Small intestine (tissue), 7 donors: ENCODE measurements at regions not wholly inside any gene's neighbourhood (a gene's known extent, or its start where the extent isn't known, plus 50 kb on each side); places are given as distances from the start of the nearest gene placed in this dataset.

ENCODE experiments used
- DNase-seq, 2 donors: peaks; one replicate each; pipeline versions ENCODE4 v3.0.0 to v3.0.0-alpha.2; 2013
- FAIRE-seq: peaks from 2 replicates; lab custom pipeline; 2012; peaks lifted over from hg19 to GRCh38; lab: Jason Lieb, UNC
- H3K27ac ChIP-seq, 3 donors: one replicate each; pipeline ENCODE4 v1.5.1; 2013; ENCODE audit warnings: low read length in 2 of 3, mild to moderate bottlenecking in 2 of 3, control low read depth in 1 of 3, inconsistent platforms in 1 of 3, low read depth in 1 of 3, moderate library complexity in 1 of 3
- H3K27me3 ChIP-seq, 3 donors: one replicate each; pipeline ENCODE4 v1.6.1; 2013; ENCODE audit warnings: low read length in 3 of 3, inconsistent platforms in 1 of 3; ENCODE audit not compliant: control insufficient read depth in 3 of 3, insufficient read depth in 3 of 3
- H3K36me3 ChIP-seq, 3 donors: one replicate each; pipeline ENCODE4 v1.6.1; 2013; ENCODE audit warnings: low read length in 3 of 3, inconsistent platforms in 1 of 3, low read depth in 1 of 3, mild to moderate bottlenecking in 1 of 3, moderate library complexity in 1 of 3; ENCODE audit not compliant: control insufficient read depth in 3 of 3, insufficient read depth in 2 of 3
- H3K4me1 ChIP-seq, 3 donors: one replicate each; pipeline ENCODE4 v1.6.1; 2013; ENCODE audit warnings: low read length in 2 of 3, inconsistent platforms in 1 of 3, low read depth in 1 of 3, mild to moderate bottlenecking in 1 of 3, moderate library complexity in 1 of 3; ENCODE audit not compliant: control insufficient read depth in 3 of 3, insufficient read depth in 2 of 3
- H3K4me3 ChIP-seq, 3 donors: one replicate each; pipeline ENCODE4 v1.5.1; 2013; ENCODE audit warnings: low read length in 3 of 3, control low read depth in 1 of 3, inconsistent platforms in 1 of 3, low read depth in 1 of 3, mild to moderate bottlenecking in 1 of 3, moderate library complexity in 1 of 3
- H3K9me3 ChIP-seq, 2 donors: one replicate each; pipeline ENCODE4 v1.6.1; 2013; ENCODE audit warnings: low read depth in 1 of 2, low read length in 1 of 2; ENCODE audit not compliant: control insufficient read depth in 2 of 2, insufficient read depth in 1 of 2
- WGBS, 3 donors: extraction: QIAGEN DNeasy Blood & Tissue Kit; methylation state at CpG; one replicate each; pipeline ENCODE4 v1.1.7; 2013; 5-methylcytosine and 5-hydroxymethylcytosine counted together
- donor health status: healthy with polysubstance abuse.
- donor health status: control.
- donor health status: control.
- donor health status: Bipolar disorder and iron deficiency.
- donor health status: healthy.

DNA sequence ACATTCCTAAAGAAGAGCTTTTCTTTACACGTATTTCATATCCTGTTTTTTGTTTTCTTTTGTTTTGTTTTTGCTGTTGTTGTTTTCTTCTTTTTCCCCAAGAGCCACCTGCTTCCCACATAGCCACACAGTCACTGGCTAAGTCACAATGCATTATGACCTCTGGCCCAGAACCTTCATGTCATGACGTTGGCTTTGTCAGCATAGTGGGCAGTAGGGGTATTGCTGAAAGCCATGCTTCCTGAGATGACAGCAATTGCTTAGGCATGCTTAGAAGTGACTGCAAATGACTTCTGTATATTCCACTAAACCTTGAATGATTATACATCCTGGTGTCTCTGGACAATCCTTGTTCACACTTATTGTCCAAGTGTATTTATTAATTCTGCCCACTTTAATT is 375.8 kb downstream of the TAF11L14 start:
- Histone ChIP-seq H3K36me3 (no peaks in the 10 kb centered on the region), H3K9me3 (peaks cover 1 to 4% of the 10 kb centered on the region in 2 donors), H3K27me3 (no peaks in the 10 kb centered on the region), H3K27ac (no peak overlapping the region), H3K4me3 (no peak overlapping the region), H3K4me1 (no peaks in the 10 kb centered on the region)
- no peak for DNase-seq
- FAIRE-seq: no peak
- WGBS, 3 donors: 46 to 59% (median 46%) methylated on average over 2 of the region's 2 CpGs

GRCh38 chr5:18018472-18018871 is 384.2 kb downstream of the TAF11L14 start:
- DNase-seq (no peak), FAIRE-seq (no peak)
- 35 to 47% (median 41%) methylated on average over 2 of the region's 2 CpGs for WGBS, 3 donors
- Histone ChIP-seq H3K27ac (no peak overlapping the region), H3K36me3 (no peaks in the 10 kb centered on the region), H3K4me3 (no peak overlapping the region), H3K27me3 (no peaks in the 10 kb centered on the region), H3K9me3 (peaks cover 0 to 2% of the 10 kb centered on the region in 2 donors), H3K4me1 (no peaks in the 10 kb centered on the region)

- H3K27me3 ChIP-seq: no peaks in the 10 kb centered on the region
- WGBS, 3 donors: 89 to 95% (median 92%) methylated on average over 2 of the region's 2 CpGs
- no peaks in the 10 kb centered on the region for H3K4me1 ChIP-seq
- FAIRE-seq (no peak), DNase-seq (no peak)
- H3K4me3 ChIP-seq: no peak overlapping the region
- H3K36me3 ChIP-seq: no peaks in the 10 kb centered on the region
- H3K27ac ChIP-seq: no peak overlapping the region
- peaks cover 0 to 2% of the 10 kb centered on the region in 2 donors for H3K9me3 ChIP-seq
Measured at GRCh38 chr5:18023275-18023674, 389.0 kb downstream of the TAF11L14 start.

- H3K36me3 ChIP-seq: no peaks in the 10 kb centered on the region
- FAIRE-seq: no peak
- 59 to 93% (median 64%) methylated on average over 2 of the region's 2 CpGs for WGBS, 3 donors
Measured at GRCh38 chr5:18023986-18024385, 389.7 kb downstream of the TAF11L14 start.

DNA sequence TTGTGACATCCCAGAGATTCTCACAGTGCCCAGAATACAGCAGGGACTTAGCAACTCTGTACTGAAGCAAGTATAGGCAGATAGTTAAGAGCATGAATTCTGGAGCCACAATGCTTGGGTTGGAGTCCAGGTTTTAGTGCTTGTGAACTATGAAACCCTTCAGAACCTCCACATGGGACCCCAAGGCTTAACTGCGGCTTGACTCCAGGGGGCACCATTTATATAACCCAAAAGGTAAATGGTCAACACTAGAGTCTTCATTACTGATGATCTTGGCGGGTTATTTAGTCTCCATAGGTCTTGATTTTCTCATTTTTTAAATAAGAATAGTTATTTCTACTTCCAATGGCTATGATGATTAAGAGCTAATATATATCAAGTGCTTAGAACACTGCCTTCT is 390.3 kb downstream of the TAF11L14 start:
- FAIRE-seq (no peak), DNase-seq (no peak)
- H3K27me3 ChIP-seq: no peaks in the 10 kb centered on the region
- 76 to 85% (median 80%) methylated on average over 2 of the region's 2 CpGs for WGBS, 3 donors
- no peaks in the 10 kb centered on the region for H3K4me1 ChIP-seq
- peaks cover 0 to 2% of the 10 kb centered on the region in 2 donors for H3K9me3 ChIP-seq
- H3K27ac ChIP-seq: no peak overlapping the region
- H3K4me3 ChIP-seq: no peak overlapping the region
- H3K36me3 ChIP-seq: no peaks in the 10 kb centered on the region

More at GRCh38 chr5:18023986-18024385, 389.7 kb downstream of the TAF11L14 start:
- no peak overlapping the region for H3K27ac ChIP-seq
- no peak for DNase-seq
- peaks cover 0 to 2% of the 10 kb centered on the region in 2 donors for H3K9me3 ChIP-seq
- H3K27me3 ChIP-seq: no peaks in the 10 kb centered on the region
- H3K4me1 ChIP-seq: no peaks in the 10 kb centered on the region
- no peak overlapping the region for H3K4me3 ChIP-seq

- no peaks in the 10 kb centered on the region for H3K9me3 ChIP-seq
- H3K27ac ChIP-seq: no peak overlapping the region
- H3K36me3 ChIP-seq: no peaks in the 10 kb centered on the region
- H3K4me3 ChIP-seq: no peak overlapping the region
- no peaks in the 10 kb centered on the region for H3K27me3 ChIP-seq
- FAIRE-seq: no peak
- DNase-seq: no peak
- H3K4me1 ChIP-seq: no peaks in the 10 kb centered on the region
Measured at GRCh38 chr5:18027241-18027867, 393.1 kb downstream of the TAF11L14 start.

GRCh38 chr5:18028036-18028435 is 393.8 kb downstream of the TAF11L14 start:
- FAIRE-seq (no peak), DNase-seq (no peak)
- WGBS, 3 donors: 90 to 97% (median 91%) methylated on average over 1 of the region's 1 CpG
- Histone ChIP-seq H3K4me3 (no peak overlapping the region), H3K27ac (no peak overlapping the region), H3K4me1 (no peaks in the 10 kb centered on the region), H3K36me3 (no peaks in the 10 kb centered on the region), H3K9me3 (no peaks in the 10 kb centered on the region), H3K27me3 (no peaks in the 10 kb centered on the region)

DNA sequence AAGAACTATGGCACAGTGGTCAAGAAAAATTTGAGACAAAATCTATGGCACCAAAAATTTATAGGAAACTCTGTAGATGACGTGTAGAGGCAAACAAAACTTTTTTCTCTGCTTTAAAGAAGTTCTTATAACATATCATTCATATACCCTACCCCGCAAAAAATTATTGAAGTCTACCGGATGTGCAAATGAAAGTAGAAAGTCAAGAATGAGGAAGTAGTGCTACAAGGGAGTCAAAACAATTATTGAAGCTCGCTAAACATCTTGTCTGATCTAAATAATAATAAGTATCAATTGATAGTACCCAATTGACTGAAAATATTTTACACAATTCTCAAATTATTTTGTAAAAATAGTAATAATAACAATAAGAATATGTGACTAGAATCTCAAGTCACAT is 398.5 kb downstream of the TAF11L14 start:
- no peak for DNase-seq
- 72 to 81% (median 79%) methylated on average over 4 of the region's 4 CpGs for WGBS, 3 donors
- H3K4me1 ChIP-seq: no peaks in the 10 kb centered on the region
- H3K27ac ChIP-seq: no peak overlapping the region
- no peaks in the 10 kb centered on the region for H3K36me3 ChIP-seq
- H3K27me3 ChIP-seq: no peaks in the 10 kb centered on the region
- FAIRE-seq: no peak
- peaks cover 0 to 3% of the 10 kb centered on the region in 2 donors for H3K9me3 ChIP-seq
- no peak overlapping the region for H3K4me3 ChIP-seq

GRCh38 chr5:18036531-18036930 is 402.3 kb downstream of the TAF11L14 start:
- WGBS, 3 donors: 69 to 79% (median 70%) methylated on average over 2 of the region's 2 CpGs
- FAIRE-seq (no peak), DNase-seq (no peak)
- Histone ChIP-seq H3K27me3 (no peaks in the 10 kb centered on the region), H3K4me1 (no peaks in the 10 kb centered on the region), H3K4me3 (no peak overlapping the region), H3K27ac (no peak overlapping the region), H3K9me3 (peaks cover 0 to 3% of the 10 kb centered on the region in 2 donors), H3K36me3 (no peaks in the 10 kb centered on the region)
